ENCODE measurements at regions not wholly inside any gene's neighbourhood (a gene's known extent, or its start where the extent isn't known, plus 50 kb on each side); places are given as distances from the start of the nearest gene placed in this dataset.

DNA sequence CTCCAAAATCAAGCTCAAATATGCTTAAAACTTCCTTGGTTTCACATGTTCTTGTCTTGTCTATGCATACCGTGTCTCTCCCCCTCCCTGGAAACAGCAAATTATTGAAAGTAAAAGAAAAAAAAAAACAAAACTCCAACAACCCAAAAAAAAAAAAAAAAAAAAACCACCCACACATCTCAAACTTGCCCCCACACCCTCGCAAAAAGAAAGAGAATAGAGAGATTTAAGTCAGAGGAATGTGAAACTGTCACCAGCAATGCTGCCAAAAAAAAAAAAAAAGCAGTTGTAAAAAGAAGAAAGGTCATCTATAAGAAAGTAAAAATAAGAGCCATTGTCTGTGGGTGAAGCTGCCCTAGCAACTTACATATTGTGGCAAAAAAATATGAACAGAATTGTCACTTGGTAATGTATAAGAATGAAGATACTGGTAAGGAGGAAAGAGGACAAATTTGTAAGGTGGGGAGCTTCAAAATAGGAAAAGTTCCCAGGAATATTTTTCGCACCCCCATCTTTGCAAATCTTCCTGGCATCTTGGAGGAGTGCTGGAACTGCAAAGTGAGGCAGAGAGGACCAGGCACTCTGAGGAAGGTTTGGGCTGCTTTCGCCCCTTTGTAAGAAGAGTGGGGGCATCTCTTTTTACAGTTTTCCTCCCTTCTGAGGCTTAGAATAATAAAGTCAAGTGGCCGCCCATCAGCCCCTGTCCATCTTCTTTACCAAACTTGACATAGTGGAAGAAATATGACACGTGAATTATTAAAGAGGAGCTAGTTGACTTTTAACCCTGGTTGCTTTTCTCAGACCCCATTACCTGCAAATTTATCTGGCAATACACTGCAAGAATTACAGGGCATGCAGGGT is 81.8 kb downstream of the NR2F2 start:
- in situ Hi-C loops (cut with HindIII; ENCODE audit: low pct_unique_long_range_greater_than_20kb, low sequenced_read_pairs) = no loop called here
- DNase-seq (ENCODE audit: low read depth, low spot score) = no peak

DNA sequence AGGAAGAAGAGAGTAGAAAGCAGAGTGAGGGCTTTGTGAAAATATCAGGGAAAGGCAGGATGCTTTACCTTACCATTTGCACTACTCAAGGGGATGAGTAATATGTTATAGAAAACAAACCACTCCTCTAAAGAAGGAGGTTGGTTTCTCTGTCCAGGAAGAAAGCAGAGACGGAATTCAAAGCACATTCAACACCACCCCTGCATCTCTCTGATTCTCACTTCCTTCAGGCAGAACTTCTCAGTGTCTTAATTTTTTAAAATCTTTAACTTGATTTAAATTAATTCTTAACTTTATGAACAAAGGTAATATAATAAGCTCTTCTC is 82.4 kb downstream of the NR2F2 start:
- in situ Hi-C loops (cut with HindIII; ENCODE audit: low pct_unique_long_range_greater_than_20kb, low sequenced_read_pairs) = no loop called here
- no peak for DNase-seq (ENCODE audit: low read depth, low spot score)

DNA sequence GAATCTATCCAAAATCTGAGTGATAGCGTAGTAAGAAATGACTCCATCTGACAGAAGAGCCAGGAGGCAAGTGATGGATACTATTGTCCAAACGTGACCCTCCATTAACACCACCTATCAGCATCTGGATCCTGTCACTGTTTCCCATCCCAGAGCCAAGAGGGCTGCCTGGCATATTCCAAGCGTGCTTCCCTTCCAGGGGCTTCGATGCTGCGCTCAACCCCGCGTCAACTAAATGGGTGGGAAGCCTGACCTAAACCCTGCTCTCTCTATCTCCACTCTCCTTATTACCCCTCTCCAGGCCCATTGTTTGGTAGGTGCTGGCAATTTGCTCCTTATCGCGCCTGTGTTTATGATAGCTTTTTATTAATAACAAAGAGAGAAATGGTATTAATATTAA is 83.2 kb downstream of the NR2F2 start:
- in situ Hi-C loops (cut with HindIII; ENCODE audit: low pct_unique_long_range_greater_than_20kb, low sequenced_read_pairs) = no loop called here
- no peak for DNase-seq (ENCODE audit: low read depth, low spot score)

DNA sequence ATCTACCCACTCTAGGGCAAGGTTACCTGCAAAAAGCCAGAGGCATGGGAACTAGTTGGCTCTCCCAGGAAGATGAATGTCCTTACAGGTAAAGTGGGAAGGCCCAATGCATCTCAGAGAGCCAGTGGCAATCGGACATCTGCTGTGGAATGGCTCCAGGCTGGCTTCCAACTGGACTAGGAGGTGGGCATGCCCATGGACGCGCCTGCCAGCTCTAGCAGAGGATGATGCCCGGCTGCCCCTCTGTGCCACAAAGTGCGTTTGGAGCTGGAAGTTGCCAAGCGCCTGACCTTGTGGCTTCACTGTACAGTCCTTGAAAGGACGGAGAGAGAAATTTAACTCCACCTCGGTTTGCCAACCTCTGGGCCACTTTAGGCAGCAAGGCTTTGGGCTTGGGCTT is 84.4 kb downstream of the NR2F2 start:
- no peak for DNase-seq (ENCODE audit: low read depth, low spot score)
- in situ Hi-C loops (cut with HindIII; ENCODE audit: low pct_unique_long_range_greater_than_20kb, low sequenced_read_pairs) = no loop called here

DNA sequence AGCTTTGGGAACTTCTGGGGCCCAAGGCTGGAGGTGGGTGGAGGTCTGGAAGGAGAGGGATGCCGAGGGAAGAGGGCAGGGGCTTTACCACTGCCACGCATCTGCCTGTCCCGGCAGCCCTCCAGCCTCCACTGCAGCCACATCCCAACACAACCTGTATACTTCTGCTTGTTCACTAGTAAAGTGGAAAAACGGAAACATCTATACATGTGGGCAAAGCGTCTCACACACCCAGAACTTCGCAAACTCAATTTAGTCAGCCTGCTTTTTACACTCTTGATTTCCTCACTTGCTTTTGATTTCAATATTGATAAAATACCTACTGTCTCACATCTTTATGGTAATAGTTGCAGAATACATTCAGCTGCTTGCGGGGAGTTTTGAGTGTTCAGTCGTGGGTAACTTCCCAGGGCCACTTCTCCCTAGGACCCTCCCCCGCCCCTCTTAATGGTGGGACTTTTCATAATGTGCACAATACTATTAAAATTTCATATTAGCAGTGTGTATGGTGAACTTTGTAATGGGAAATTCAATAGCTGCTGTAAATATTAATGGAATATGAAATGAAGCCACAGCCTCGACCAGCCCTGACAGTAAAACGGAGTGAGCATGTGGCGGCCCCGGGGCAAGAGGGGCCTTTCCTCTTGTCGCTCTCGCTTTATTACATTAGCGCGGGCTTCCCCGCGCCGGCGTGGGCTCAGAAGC is 85.2 kb downstream of the NR2F2 start:
- DNase-seq (ENCODE audit: low read depth, low spot score) = no peak
- in situ Hi-C loops (cut with HindIII; ENCODE audit: low pct_unique_long_range_greater_than_20kb, low sequenced_read_pairs) = no loop called here

GRCh38 chr15:96416218-96416933 is 85.9 kb downstream of the NR2F2 start:
- no peak for DNase-seq (ENCODE audit: low read depth, low spot score)
- in situ Hi-C loops (cut with HindIII; ENCODE audit: low pct_unique_long_range_greater_than_20kb, low sequenced_read_pairs) = no loop called here

DNA sequence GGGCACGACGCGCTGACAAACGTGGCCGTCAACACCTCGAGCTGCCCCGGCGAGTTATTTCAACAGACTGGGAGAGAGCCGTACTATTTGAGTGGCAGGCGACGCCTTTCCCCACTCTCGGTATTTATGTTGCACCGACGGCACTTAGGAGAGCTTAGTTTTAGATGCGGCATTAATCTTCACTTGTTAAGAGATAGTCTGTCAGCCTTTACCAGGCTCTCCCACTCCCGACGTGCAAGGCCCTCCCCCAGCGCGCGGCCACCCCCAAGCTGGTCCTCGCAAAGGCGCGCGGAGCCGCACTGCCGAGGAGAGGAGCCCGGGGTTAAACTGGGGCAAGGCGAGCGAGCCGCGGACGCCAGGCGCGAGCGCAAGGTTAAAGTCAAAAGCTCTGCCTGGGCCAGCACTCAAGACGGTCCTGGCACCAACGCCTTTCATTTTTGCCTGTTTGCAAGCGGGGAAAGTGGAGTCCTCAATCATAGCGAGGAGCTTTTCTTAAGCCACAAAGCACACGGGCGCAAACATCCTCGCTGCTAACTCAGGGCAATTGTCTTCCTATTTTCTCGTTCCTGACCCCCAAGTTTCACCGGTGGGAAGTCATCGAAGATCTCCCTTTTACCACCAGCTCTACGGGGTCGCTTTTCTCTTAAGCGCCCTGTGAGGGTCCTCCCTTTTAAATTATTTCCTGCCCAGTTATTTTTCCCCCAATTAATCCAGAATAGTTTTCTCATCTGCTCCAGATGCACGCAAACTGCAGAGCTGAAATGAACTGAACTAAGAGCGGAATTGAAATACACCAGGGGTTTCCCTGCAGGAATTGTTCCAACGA is 86.6 kb downstream of the NR2F2 start:
- in situ Hi-C loops (cut with HindIII; ENCODE audit: low pct_unique_long_range_greater_than_20kb, low sequenced_read_pairs) = no loop called here
- no peak for DNase-seq (ENCODE audit: low read depth, low spot score)

DNA sequence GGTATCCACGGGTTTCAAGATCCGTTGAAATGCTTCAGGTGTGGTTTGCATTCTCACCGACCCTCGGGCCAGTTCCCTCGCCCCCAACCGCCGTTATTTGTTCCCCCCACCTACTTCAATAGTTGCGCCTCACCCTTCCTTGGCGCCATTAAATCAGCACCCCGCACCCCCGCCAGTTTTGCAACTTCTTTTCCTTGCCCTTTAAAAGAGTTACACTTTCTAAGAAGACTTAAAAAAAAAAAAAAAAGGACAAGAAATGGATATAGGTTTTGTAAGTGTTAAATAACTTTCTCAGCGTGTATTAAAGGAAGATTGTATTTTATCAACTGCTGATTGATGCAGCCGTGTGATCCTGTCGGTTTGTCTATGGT is 87.2 kb downstream of the NR2F2 start:
- in situ Hi-C loops (cut with HindIII; ENCODE audit: low pct_unique_long_range_greater_than_20kb, low sequenced_read_pairs) = no loop called here
- no peak for DNase-seq (ENCODE audit: low read depth, low spot score)

DNA sequence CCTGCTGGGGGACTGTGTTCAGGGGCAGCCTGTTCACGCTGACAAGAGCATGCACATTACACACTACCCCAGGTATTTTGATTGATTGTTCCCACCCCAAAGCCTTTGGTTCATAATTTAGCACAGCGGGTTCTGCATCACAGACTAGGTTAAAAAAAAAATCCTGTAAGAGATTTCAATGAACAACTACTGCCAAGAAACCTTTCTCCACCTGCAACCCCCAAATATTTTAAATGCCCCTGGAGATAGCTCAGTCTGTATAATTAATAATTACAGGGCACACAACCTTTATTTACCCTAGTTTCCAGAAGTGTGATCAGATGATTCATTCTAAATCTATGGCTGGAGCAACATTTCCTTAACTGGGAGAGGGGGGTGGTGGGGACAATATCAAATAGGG is 87.6 kb downstream of the NR2F2 start:
- in situ Hi-C loops (cut with HindIII; ENCODE audit: low pct_unique_long_range_greater_than_20kb, low sequenced_read_pairs) = no loop called here
- no peak for DNase-seq (ENCODE audit: low read depth, low spot score)

DNA sequence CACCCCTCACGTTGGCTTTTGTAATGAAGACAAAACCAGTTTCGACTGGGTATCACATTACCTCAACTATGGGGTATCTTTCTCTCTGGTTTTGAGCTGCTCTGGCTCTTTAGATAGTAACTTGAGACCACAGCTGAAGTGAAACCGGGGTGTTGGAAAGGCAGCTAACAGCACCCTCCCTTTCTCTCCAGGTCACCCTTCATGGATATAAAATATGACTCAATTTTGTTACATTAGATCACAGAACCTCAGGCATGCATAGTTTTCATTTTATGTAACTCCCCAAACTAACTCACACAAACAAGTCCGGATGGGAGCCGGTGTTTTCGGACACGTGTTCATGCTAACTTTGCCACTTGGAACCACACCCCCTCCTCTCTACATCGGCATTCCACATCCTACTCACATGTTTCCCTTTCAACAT is 90.7 kb downstream of the NR2F2 start:
- in situ Hi-C loops (cut with HindIII; ENCODE audit: low pct_unique_long_range_greater_than_20kb, low sequenced_read_pairs) = no loop called here
- no peak for DNase-seq (ENCODE audit: low read depth, low spot score)

- in situ Hi-C loops (cut with HindIII; ENCODE audit: low pct_unique_long_range_greater_than_20kb, low sequenced_read_pairs) = no loop called here
- no peak for DNase-seq (ENCODE audit: low read depth, low spot score)
These were observed 91.6 kb downstream of the NR2F2 start for GRCh38 chr15:96422125-96422524.

- in situ Hi-C loops (cut with HindIII; ENCODE audit: low pct_unique_long_range_greater_than_20kb, low sequenced_read_pairs) = no loop called here
- no peak for DNase-seq (ENCODE audit: low read depth, low spot score)
These were observed 94.2 kb downstream of the NR2F2 start for GRCh38 chr15:96424674-96425073.

- in situ Hi-C loops (cut with HindIII; ENCODE audit: low pct_unique_long_range_greater_than_20kb, low sequenced_read_pairs) = no loop called here
- DNase-seq (ENCODE audit: low read depth, low spot score) = no peak
These were observed 98.2 kb downstream of the NR2F2 start for GRCh38 chr15:96428742-96429141.

DNA sequence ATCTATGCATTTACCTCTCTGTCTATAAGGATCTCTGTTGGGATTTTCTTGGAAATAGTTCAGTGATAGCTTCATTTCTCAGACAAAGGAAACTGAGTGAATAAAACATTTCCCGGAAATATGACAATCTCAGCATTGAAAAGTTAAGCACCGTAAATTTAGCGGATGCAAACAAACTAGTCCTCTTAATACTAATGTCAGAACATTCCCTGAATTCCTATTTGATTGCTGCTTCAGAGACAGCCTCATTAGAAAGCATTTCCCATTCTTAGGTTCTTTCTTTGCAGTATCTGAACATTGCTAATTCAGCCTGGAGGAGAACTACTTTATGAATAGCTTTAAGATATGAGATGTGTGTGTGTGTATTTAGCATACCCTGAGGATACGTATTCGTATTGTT is 101.3 kb downstream of the NR2F2 start:
- in situ Hi-C loops (cut with HindIII; ENCODE audit: low pct_unique_long_range_greater_than_20kb, low sequenced_read_pairs) = no loop called here
- DNase-seq (ENCODE audit: low read depth, low spot score) = no peak

- in situ Hi-C loops (cut with HindIII; ENCODE audit: low pct_unique_long_range_greater_than_20kb, low sequenced_read_pairs) = no loop called here
- no peak for DNase-seq (ENCODE audit: low read depth, low spot score)
These were observed 104.5 kb downstream of the NR2F2 start for GRCh38 chr15:96435022-96435421.

GRCh38 chr15:96435841-96436240 is 105.3 kb downstream of the NR2F2 start:
- in situ Hi-C loops (cut with HindIII; ENCODE audit: low pct_unique_long_range_greater_than_20kb, low sequenced_read_pairs) = no loop called here

DNA sequence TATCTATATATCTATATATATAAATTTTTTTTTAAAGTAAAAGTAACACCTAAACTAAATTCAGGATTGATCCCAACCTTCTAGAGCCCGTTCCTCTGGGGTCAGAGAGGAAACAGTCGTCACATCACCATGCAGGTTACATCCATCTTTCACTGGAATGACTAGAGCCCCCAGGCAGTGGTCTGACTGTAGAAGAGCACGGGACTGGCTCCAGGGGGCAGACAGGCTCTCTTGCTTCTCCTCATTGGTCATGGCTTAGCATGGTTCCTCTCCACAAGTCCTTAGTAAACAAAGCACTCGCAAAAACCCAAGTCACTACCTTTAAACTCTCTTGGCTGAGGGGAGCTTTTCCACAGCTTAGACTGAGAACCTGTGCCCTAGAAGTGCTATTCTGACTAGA is 110.5 kb downstream of the NR2F2 start:
- in situ Hi-C loops (cut with HindIII; ENCODE audit: low pct_unique_long_range_greater_than_20kb, low sequenced_read_pairs) = no loop called here
- DNase-seq (ENCODE audit: low read depth, low spot score) = no peak

More at GRCh38 chr15:96435841-96436240, 105.3 kb downstream of the NR2F2 start:
- DNase-seq (ENCODE audit: low read depth, low spot score) = no peak

DNA sequence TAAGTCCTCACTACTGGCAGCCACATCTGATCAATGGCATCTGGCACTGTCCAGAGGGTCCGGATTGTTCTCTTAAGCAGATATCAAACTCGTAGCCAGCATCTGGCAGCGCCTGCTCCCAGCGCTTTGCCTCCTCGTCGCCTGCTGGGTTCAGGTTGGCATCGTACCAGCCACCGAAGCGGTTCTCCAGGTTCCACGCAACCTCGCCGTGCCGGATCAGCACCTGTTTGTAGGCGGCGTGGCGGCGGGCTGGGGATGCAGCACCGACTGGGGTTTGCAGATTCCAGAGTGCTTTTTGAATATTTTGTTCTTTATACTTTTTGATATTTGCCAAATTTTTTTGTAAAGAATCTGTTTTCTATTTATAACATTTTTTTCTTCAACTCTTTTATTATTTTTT is 111.6 kb downstream of the NR2F2 start:
- in situ Hi-C loops (cut with HindIII; ENCODE audit: low pct_unique_long_range_greater_than_20kb, low sequenced_read_pairs) = no loop called here
- DNase-seq (ENCODE audit: low read depth, low spot score) = no peak

Measured in SK-MEL-5 (cell line).